K562 (cell line): ENCODE measurements at regions not wholly inside any gene's neighbourhood (a gene's known extent, or its start where the extent isn't known, plus 50 kb on each side); places are given as distances from the start of the nearest gene placed in this dataset.

Experiments used
- ERF ChIP-seq: fragments of 450-650 bp; formaldehyde crosslinking; IDR thresholded peaks from 2 replicates; pipeline ENCODE4 v1.4.0; 2020; ENCODE audit warnings: mild to moderate bottlenecking, mixed read lengths
- GATA2 ChIP-seq: sonication (generic); formaldehyde crosslinking; IDR thresholded peaks from 2 replicates; pipeline ENCODE4 v1.4.0; 2020; ENCODE audit warnings: mild to moderate bottlenecking, missing genetic modification reagents
- GATAD2A ChIP-seq: fragments of 450-650 bp; IDR thresholded peaks from 2 replicates; pipeline ENCODE4 v1.6.1; 2017
- HDAC3 ChIP-seq: fragments of 450-650 bp; IDR thresholded peaks from 2 replicates; pipeline ENCODE4 v1.6.1; 2018; ENCODE audit warnings: borderline replicate concordance, mild to moderate bottlenecking, moderate library complexity; ENCODE audit not compliant: partially characterized antibody
- HNRNPLL ChIP-seq: fragments of 200-400 bp; formaldehyde crosslinking; IDR thresholded peaks from 2 replicates; pipeline ENCODE4 v1.6.1; 2017; ENCODE audit warnings: low read length, low read depth, mild to moderate bottlenecking; ENCODE audit not compliant: poor library complexity, severe bottlenecking
- POLR2H ChIP-seq: IDR thresholded peaks from 2 replicates; pipeline ENCODE4 v1.6.1; 2016; ENCODE audit warnings: missing genetic modification characterization, low read depth, mild to moderate bottlenecking, control low read depth, missing compliant biosample characterization, moderate library complexity
- SAFB ChIP-seq: fragments of 200-400 bp; formaldehyde crosslinking; IDR thresholded peaks from 2 replicates; pipeline ENCODE4 v1.6.1; 2017; ENCODE audit warnings: low read depth, low read length, borderline replicate concordance
- SIRT6 ChIP-seq: IDR thresholded peaks from one replicate; pipeline ENCODE4 v1.6.1; 2012; ENCODE audit warnings: low read depth, mild to moderate bottlenecking, control low read depth, inconsistent platforms, low read length, moderate library complexity
- STAT5A ChIP-seq: IDR thresholded peaks from 2 replicates; pipeline ENCODE4 v1.6.1; 2012; ENCODE audit warnings: low read length, inconsistent platforms, borderline replicate concordance
- ZNF311 ChIP-seq: fragments of 250-450 bp; sonication (Bioruptor Pico); IDR thresholded peaks from 2 replicates; pipeline ENCODE4 v1.4.0; 2020; ENCODE audit warnings: mild to moderate bottlenecking, moderate library complexity
- TF ChIP-seq, protein P1 (sequence below), 2 experiments: fragments of 250-450 bp in 1 of 2; fragments of 450-650 bp in 1 of 2; sonication (Bioruptor Pico) in 1 of 2; IDR thresholded peaks; 2 replicates each; pipeline versions ENCODE4 v1.6.1 to v1.8.0; 2016 to 2021; ENCODE audit warnings: mild to moderate bottlenecking in 2 of 2, moderate library complexity in 2 of 2, missing compliant biosample characterization in 1 of 2, missing genetic modification characterization in 1 of 2
- TF ChIP-seq, protein P2 (sequence below): fragments of 450-650 bp; formaldehyde crosslinking; IDR thresholded peaks from 2 replicates; pipeline ENCODE4 v1.4.0; 2020; ENCODE audit warnings: mild to moderate bottlenecking, moderate library complexity
- TF ChIP-seq, protein P3 (sequence below), 2 experiments: fragments of 450-650 bp; IDR thresholded peaks; 2 replicates each; pipeline ENCODE4 v1.6.1; 2018; ENCODE audit warnings: mild to moderate bottlenecking in 2 of 2, low read depth in 1 of 2; ENCODE audit not compliant: partially characterized antibody in 2 of 2
- TF ChIP-seq, protein P4 (sequence below): sonication (generic); formaldehyde crosslinking; IDR thresholded peaks from 2 replicates; pipeline ENCODE4 v1.8.0; 2023; ENCODE audit warnings: missing genetic modification reagents, mild to moderate bottlenecking, borderline replicate concordance

DNA sequence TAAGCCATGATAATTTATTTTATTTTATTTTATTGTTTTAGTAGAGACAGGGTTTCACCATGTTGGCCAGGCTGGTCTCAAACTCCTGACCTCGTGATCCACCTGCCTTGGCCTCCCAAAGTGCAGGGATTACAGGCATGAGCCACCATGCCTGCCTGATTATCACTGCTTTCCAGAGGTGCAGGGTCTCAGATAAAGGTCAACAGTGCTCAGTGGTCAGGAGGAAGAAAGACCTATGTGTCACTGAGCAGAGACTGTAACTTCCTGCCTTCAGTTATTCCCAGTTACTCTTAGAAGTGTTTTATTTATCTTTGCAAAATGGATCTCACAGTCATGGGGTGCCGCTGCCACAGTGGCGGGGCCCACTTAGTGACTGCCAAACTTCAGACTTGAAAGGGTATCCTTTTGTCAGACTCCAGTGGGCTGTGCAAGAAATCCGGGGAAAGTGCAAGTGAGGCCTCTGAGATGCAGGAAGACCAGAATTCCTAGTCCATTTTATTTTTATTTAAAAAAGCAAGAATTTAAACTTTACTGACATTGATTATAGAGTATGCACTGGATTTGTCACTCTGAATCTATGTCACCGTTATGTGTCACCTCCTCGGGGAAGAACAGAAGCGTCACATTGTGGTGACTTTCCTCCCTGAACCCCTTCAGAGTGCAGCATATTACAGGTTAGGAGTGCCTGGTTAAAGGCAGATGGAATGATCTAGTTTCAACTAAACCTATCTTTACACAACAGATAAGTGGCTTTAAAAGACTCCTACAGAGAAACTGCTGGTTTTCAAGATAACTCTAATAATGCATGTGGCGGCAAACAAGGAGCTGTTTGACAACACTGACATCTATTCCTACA lies 59.1 kb upstream of the BICD1 start (continued):
- TF ChIP-seq, protein P1, sequence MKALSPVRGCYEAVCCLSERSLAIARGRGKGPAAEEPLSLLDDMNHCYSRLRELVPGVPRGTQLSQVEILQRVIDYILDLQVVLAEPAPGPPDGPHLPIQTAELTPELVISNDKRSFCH (CRISPR knock-in tag; IDR thresholded peaks at IDR 0.05) = no peak
- TF ChIP-seq, protein P1 (tag; IDR thresholded peaks at IDR 0.05) = peak; percentile 94
- TF ChIP-seq SAFB (no peak), GATAD2A (0 out of 2 replicates have a peak, but pooled peaks have one; percentile 35), ERF (CRISPR knock-in tag) (no peak; the same call in 1 of the 2 replicates), HNRNPLL (no peak), POLR2H (tag) (peak; percentile 80; the same call in 1 of the 2 replicates), ZNF311 (peak; percentile 70; the same call in 1 of the 2 replicates), STAT5A (peak; percentile 89), HDAC3 (peak; percentile 63), SIRT6 (no peak), GATA2 (CRISPR knock-in tag) (peak; percentile 80)
- TF ChIP-seq, protein P2, sequence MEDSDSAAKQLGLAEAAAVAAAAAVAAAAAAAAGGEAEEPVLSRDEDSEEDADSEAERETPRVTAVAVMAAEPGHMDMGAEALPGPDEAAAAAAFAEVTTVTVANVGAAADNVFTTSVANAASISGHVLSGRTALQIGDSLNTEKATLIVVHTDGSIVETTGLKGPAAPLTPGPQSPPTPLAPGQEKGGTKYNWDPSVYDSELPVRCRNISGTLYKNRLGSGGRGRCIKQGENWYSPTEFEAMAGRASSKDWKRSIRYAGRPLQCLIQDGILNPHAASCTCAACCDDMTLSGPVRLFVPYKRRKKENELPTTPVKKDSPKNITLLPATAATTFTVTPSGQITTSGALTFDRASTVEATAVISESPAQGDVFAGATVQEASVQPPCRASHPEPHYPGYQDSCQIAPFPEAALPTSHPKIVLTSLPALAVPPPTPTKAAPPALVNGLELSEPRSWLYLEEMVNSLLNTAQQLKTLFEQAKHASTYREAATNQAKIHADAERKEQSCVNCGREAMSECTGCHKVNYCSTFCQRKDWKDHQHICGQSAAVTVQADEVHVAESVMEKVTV = peak; percentile 42
- TF ChIP-seq, protein P3, sequence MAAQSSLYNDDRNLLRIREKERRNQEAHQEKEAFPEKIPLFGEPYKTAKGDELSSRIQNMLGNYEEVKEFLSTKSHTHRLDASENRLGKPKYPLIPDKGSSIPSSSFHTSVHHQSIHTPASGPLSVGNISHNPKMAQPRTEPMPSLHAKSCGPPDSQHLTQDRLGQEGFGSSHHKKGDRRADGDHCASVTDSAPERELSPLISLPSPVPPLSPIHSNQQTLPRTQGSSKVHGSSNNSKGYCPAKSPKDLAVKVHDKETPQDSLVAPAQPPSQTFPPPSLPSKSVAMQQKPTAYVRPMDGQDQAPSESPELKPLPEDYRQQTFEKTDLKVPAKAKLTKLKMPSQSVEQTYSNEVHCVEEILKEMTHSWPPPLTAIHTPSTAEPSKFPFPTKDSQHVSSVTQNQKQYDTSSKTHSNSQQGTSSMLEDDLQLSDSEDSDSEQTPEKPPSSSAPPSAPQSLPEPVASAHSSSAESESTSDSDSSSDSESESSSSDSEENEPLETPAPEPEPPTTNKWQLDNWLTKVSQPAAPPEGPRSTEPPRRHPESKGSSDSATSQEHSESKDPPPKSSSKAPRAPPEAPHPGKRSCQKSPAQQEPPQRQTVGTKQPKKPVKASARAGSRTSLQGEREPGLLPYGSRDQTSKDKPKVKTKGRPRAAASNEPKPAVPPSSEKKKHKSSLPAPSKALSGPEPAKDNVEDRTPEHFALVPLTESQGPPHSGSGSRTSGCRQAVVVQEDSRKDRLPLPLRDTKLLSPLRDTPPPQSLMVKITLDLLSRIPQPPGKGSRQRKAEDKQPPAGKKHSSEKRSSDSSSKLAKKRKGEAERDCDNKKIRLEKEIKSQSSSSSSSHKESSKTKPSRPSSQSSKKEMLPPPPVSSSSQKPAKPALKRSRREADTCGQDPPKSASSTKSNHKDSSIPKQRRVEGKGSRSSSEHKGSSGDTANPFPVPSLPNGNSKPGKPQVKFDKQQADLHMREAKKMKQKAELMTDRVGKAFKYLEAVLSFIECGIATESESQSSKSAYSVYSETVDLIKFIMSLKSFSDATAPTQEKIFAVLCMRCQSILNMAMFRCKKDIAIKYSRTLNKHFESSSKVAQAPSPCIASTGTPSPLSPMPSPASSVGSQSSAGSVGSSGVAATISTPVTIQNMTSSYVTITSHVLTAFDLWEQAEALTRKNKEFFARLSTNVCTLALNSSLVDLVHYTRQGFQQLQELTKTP (IDR thresholded peaks at IDR 0.05; ENCODE audit: low read depth in 1 of 2, partially characterized antibody in 2 of 2) = peak in 1 of 2 experiments; percentile 43
- TF ChIP-seq, protein P4, sequence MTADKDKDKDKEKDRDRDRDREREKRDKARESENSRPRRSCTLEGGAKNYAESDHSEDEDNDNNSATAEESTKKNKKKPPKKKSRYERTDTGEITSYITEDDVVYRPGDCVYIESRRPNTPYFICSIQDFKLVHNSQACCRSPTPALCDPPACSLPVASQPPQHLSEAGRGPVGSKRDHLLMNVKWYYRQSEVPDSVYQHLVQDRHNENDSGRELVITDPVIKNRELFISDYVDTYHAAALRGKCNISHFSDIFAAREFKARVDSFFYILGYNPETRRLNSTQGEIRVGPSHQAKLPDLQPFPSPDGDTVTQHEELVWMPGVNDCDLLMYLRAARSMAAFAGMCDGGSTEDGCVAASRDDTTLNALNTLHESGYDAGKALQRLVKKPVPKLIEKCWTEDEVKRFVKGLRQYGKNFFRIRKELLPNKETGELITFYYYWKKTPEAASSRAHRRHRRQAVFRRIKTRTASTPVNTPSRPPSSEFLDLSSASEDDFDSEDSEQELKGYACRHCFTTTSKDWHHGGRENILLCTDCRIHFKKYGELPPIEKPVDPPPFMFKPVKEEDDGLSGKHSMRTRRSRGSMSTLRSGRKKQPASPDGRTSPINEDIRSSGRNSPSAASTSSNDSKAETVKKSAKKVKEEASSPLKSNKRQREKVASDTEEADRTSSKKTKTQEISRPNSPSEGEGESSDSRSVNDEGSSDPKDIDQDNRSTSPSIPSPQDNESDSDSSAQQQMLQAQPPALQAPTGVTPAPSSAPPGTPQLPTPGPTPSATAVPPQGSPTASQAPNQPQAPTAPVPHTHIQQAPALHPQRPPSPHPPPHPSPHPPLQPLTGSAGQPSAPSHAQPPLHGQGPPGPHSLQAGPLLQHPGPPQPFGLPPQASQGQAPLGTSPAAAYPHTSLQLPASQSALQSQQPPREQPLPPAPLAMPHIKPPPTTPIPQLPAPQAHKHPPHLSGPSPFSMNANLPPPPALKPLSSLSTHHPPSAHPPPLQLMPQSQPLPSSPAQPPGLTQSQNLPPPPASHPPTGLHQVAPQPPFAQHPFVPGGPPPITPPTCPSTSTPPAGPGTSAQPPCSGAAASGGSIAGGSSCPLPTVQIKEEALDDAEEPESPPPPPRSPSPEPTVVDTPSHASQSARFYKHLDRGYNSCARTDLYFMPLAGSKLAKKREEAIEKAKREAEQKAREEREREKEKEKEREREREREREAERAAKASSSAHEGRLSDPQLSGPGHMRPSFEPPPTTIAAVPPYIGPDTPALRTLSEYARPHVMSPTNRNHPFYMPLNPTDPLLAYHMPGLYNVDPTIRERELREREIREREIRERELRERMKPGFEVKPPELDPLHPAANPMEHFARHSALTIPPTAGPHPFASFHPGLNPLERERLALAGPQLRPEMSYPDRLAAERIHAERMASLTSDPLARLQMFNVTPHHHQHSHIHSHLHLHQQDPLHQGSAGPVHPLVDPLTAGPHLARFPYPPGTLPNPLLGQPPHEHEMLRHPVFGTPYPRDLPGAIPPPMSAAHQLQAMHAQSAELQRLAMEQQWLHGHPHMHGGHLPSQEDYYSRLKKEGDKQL (CRISPR knock-in tag) = no peak
